GM21576 (cell line): ENCODE measurements at regions not wholly inside any gene's neighbourhood (a gene's known extent, or its start where the extent isn't known, plus 50 kb on each side); places are given as distances from the start of the nearest gene placed in this dataset.

Experiments used
- ATAC-seq: cut with Tn5 transposase; IDR thresholded peaks from one replicate; pipeline ENCODE4 v1.9.1; 2021; ENCODE audit warnings: mild to moderate bottlenecking, moderate library complexity; ENCODE audit not compliant: unreplicated experiment

DNA sequence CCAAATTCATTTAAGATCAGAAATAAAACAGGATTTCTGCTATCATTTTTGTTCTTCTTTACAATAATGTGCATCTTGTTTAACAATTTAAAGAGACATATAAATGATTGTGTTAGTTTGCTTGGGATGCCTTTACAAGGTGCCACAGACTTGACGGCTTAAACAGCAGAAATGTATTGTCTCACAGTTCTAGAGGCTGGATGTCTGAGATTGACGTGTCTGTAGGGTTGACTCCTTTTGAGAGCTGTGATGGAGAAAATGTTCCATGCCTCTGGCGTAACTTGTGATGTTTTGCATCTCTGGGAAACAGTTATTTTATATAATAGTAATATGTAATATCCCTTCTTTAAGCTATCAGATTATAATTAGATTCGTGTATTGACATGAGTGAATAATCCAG, 1091.6 kb upstream of the PRMT6 start:
- no peak for ATAC-seq

- no peak for ATAC-seq
Observed at GRCh38 chr1:105997516-105997915, 1059.0 kb upstream of the PRMT6 start.

GRCh38 chr1:106022312-106022902, 1034.1 kb upstream of the PRMT6 start:
- ATAC-seq, result no peak

DNA sequence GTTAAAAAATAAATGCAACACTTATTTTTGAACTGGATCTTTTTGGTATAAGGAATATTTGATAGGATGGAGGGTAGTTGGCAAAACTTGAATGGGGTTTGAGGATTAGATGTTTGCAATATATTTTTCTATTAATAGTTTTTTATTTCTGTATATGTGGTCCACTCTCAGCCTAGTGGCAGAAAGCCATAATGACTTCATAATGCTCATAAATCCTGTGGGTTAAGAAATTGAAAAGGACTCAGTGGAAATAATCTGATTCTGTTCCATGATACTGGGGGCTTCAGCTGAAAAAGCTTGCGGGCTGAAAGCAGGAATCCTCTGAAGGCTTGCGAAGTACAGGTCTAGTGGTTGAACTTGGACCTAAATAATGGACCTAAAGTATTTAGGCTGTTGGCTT, 1028.6 kb upstream of the PRMT6 start:
- ATAC-seq, result no peak

- no peak for ATAC-seq
Observed at GRCh38 chr1:106037526-106037925, 1018.9 kb upstream of the PRMT6 start.

DNA sequence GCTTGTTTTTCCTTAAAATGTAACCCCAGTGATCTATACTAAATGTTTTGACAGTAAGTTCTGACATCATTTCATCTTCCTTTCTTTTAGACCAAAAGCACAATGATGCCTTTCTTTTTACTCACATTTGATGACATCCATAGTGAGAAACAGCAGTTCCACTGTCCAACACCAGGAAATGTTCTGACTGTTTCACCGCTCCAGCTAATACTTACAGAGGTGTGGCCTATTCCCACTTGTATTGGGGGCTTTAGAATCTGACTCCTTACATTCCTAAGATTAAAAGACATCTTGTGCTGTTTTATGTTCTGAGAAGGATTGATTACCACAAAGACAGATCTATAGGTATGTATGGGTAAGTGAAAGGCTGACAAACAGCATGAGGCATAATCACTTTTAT, 1018.2 kb upstream of the PRMT6 start:
- ATAC-seq, result no peak

DNA sequence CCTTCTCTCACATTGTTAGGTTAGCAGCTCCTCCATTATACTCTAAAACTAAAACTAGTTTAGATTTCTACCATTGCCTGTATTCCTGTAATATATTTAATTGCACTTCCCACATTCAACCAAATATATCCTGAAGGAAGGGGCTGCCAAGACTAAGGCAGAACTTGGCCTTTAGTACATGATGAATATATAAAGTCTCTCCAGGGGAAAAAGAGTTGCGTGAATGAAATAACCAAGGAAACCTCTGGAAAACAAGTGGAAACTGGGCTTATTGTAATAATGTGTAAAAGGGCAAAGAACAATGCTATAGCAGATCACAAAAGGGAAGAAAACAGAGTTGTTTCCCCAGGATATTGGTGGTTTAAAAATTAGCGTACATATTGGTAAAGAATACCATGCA, 1012.5 kb upstream of the PRMT6 start:
- ATAC-seq, result no peak

DNA sequence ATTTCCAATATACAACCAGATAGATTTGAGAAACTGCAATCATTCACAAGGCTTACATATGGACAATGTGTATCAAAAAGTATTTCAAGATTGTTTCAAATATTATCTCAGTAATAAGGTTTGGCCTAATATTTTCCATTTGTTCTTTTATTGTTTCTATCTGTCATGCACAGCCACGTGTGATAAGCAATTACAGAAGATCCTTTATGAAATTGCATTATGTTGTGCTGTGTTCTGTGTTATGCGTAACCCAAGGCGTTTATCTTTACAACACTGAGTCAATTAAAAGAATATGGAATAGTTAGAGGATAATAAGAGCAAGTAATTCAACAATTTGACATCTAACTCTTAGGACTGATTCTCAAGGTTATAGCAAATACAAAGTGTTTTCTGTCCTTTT, 1009.3 kb upstream of the PRMT6 start:
- ATAC-seq, result no peak

- no peak for ATAC-seq
Observed at GRCh38 chr1:106049595-106049994, 1006.9 kb upstream of the PRMT6 start.

- ATAC-seq, result no peak
Observed at GRCh38 chr1:106055855-106056254, 1000.6 kb upstream of the PRMT6 start.

GRCh38 chr1:106061586-106062495, 994.6 kb upstream of the PRMT6 start:
- no peak for ATAC-seq

DNA sequence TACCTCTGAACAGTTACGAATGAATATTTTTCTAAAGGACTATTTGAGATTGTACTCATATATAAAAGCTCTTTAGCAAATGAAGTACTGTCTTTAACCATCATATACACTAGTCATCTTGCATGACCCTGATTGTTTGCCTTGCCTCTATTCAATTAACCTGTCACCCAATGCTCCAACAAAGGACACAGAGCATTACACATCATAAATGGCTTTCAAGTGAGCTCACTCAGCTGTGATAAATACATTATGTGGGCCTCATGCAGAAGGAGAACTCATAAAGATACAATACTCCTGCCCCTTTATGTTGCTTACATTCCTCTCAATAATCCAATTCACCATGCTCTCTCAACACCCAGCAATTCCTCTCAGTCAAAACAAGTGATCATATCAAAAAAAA, 993.0 kb upstream of the PRMT6 start:
- no peak for ATAC-seq

DNA sequence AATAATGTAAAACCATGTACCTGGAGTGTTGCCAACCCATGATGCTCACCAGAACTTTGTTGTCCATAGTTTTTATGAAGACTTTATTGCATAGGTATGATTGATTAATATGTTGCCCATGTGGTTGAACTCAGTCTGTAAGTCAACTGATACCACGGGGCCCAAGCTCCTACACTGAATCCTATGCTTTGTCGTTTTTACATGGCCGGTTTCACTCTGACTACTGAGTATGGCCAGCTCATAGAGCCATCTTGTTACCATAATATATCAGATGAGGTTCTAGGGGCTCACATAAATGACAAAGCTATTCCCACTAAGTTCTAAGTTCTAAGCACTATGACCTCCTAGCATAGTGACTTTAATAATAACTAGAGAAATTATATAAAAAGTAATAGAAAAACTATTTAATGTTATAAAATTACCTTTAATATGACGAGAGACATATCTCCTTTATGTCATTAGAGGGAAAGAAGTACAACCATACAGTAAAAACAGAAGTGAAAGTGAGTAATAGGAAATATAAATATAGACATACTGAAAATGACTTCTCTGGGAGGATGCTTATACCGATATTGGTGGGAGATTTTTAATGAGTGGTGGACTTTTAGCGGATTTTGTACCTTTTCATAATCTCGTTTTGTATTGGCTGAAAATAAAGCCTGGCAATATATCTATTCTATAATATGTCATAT, 983.4 kb upstream of the PRMT6 start:
- ATAC-seq, result peak; percentile 91

DNA sequence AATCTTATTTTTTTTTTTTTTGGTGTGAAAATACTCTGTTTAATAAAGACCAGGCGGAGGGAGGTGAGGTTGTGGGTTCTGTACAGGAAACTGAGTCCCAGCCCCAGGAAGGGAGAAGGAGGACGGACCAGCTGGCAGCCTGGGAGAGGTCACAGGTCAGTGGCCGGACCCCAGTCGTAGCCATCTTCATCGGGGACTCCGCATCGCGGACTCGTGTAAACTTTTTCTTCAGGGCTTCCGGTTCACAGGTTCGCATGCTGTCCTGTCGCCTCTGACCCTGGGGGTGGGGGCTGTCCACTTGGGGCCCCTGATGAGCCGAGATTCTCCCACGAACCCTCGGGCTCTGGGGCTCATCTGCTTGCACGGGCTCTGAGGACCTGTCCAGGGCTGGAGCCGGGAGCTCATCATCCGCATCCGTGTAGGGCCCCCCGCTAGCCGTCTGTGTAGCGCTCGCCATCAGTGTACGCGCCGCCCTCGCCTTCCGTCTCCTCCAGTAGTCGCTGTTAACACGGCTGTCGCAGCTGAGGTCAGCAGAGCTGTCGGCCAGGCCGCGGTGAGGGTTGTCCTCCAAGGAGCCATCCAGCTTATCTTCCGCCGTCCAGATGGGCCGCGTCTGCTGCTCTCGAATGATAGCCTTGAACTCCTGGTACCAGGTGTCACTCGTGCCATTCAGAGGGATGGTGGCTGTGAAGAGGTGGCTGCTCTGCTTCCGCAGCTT, 975.7 kb upstream of the PRMT6 start:
- ATAC-seq, result no peak

DNA sequence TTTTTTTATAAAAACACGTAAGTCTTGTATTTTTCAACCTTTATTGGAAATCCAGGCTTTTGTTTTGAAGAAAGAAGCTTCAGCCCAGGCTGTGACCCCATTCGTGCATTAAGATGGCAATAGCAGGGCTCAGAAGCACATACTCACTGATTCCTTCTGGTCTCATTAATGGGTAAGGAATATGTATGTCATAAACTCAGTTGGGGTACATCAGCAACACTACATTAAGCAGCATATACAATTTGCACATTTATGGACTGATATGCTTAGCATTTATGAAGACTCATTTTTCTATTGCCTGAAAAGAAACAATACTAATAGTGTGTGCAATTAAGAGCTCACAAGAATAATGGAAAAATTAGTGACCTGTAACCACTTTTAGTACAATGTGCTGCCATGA, 945.4 kb upstream of the PRMT6 start:
- no peak for ATAC-seq

DNA sequence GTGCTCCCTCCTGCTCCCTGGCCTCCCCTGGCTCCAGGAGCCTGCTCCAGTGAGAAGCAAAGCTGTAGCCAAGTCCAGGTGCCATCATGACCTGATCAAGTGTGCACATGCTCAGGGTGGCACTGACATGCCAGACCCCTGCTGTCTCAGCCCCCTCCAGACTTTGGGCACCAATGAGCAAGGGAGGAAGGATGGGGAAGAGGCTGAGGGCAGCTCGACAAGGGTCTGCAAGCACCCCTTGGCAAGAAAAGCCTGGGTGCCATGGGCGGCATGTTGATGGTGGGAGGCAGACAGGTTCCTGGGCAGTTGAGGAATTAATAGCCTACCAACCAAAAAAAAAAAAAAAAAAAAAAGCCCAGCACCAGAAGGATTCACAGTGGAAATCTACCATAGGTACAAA, 942.6 kb upstream of the PRMT6 start:
- ATAC-seq, result no peak

GRCh38 chr1:106120789-106121188, 935.7 kb upstream of the PRMT6 start:
- ATAC-seq, result no peak

- ATAC-seq, result no peak
Observed at GRCh38 chr1:106121728-106122127, 934.7 kb upstream of the PRMT6 start.

GRCh38 chr1:106134561-106134960, 921.9 kb upstream of the PRMT6 start:
- ATAC-seq, result no peak

- no peak for ATAC-seq
Observed at GRCh38 chr1:106173101-106173500, 883.4 kb upstream of the PRMT6 start.

- ATAC-seq, result no peak
Observed at GRCh38 chr1:106178791-106179190, 877.7 kb upstream of the PRMT6 start.
